Peyer's patch (tissue), 4 donors: ENCODE measurements at regions not wholly inside any gene's neighbourhood (a gene's known extent, or its start where the extent isn't known, plus 50 kb on each side); places are given as distances from the start of the nearest gene placed in this dataset.

Experiments used
- DNase-seq, 3 donors: peaks; one replicate each; pipeline ENCODE4 v3.0.0-alpha.2; 2017 to 2019
- H3K27ac ChIP-seq, 4 donors: fragments of 200-600 bp; sonication (generic); one replicate each; pipeline ENCODE4 v1.5.1; 2016 to 2019
- H3K27me3 ChIP-seq, 2 donors: fragments of 200-600 bp; sonication (generic); one replicate each; pipeline ENCODE4 v1.5.1; 2019
- H3K36me3 ChIP-seq, 3 donors: fragments of 200-600 bp; sonication (generic); one replicate each; pipeline ENCODE4 v1.5.1; 2016 to 2019
- H3K4me1 ChIP-seq, 4 donors: fragments of 200-600 bp; sonication (generic); one replicate each; pipeline ENCODE4 v1.5.1; 2016 to 2019
- H3K4me3 ChIP-seq, 4 donors: fragments of 200-600 bp; sonication (generic); 1 replicate in 3 of 4; 2 replicates in 1 of 4; pipeline ENCODE4 v1.5.1; 2016 to 2019; ENCODE audit warnings: mild to moderate bottlenecking in 1 of 4
- H3K9me3 ChIP-seq, 4 donors: fragments of 200-600 bp; sonication (generic); one replicate each; pipeline ENCODE4 v1.5.1; 2016 to 2019; ENCODE audit warnings: mild to moderate bottlenecking in 1 of 4
- CTCF ChIP-seq, 6 experiments: fragments of 450-650 bp in 4 of 6; fragments of 200-600 bp in 2 of 6; sonication (generic) in 1 of 6; IDR thresholded peaks; one replicate each; pipeline ENCODE4 v1.5.1; 2017 to 2019; ENCODE audit warnings: antibody characterized with exemption in 6 of 6, mild to moderate bottlenecking in 3 of 6, moderate library complexity in 1 of 6
- POLR2A ChIP-seq, 2 donors: fragments of 450-650 bp; IDR thresholded peaks; one replicate each; pipeline ENCODE4 v1.5.1; 2017; ENCODE audit warnings: antibody characterized with exemption in 2 of 2, mild to moderate bottlenecking in 2 of 2, moderate library complexity in 2 of 2

- DNase-seq: no peak
- Histone ChIP-seq H3K4me1 (no peaks in the 10 kb centered on the region), H3K27ac (no peak overlapping the region), H3K36me3 (no peaks in the 10 kb centered on the region), H3K9me3 (no peaks in the 10 kb centered on the region), H3K27me3 (no peaks in the 10 kb centered on the region), H3K4me3 (no peak overlapping the region)
- TF ChIP-seq POLR2A (IDR thresholded peaks at IDR 0.05): no peak
- TF ChIP-seq CTCF (IDR thresholded peaks at IDR 0.05): no peak
Measured at GRCh38 chr9:73617586-73617985, 465.9 kb downstream of the ANXA1 start.

- TF ChIP-seq POLR2A (IDR thresholded peaks at IDR 0.05) (no peak), CTCF (IDR thresholded peaks at IDR 0.05) (no peak)
- H3K9me3 ChIP-seq: no peaks in the 10 kb centered on the region
- H3K27me3 ChIP-seq: no peaks in the 10 kb centered on the region
- no peak overlapping the region for H3K27ac ChIP-seq
- no peak for DNase-seq
- no peaks in the 10 kb centered on the region for H3K4me1 ChIP-seq
- H3K4me3 ChIP-seq: no peak overlapping the region
- no peaks in the 10 kb centered on the region for H3K36me3 ChIP-seq
Measured at GRCh38 chr9:73640971-73641370, 489.3 kb downstream of the ANXA1 start.

GRCh38 chr9:73643379-73644013 is 491.8 kb downstream of the ANXA1 start:
- Histone ChIP-seq H3K9me3 (no peaks in the 10 kb centered on the region), H3K4me1 (no peaks in the 10 kb centered on the region), H3K27ac (no peak overlapping the region), H3K36me3 (no peaks in the 10 kb centered on the region), H3K27me3 (no peaks in the 10 kb centered on the region), H3K4me3 (no peak overlapping the region)
- no peak for DNase-seq
- TF ChIP-seq POLR2A (IDR thresholded peaks at IDR 0.05): no peak
- TF ChIP-seq CTCF (IDR thresholded peaks at IDR 0.05): no peak

- Histone ChIP-seq H3K36me3 (no peaks in the 10 kb centered on the region), H3K27me3 (no peaks in the 10 kb centered on the region), H3K4me1 (no peaks in the 10 kb centered on the region), H3K9me3 (no peaks in the 10 kb centered on the region), H3K4me3 (no peak overlapping the region), H3K27ac (no peak overlapping the region)
- TF ChIP-seq CTCF (IDR thresholded peaks at IDR 0.05) (no peak), POLR2A (IDR thresholded peaks at IDR 0.05) (no peak)
- DNase-seq: no peak
Measured at GRCh38 chr9:73647560-73647959, 495.9 kb downstream of the ANXA1 start.

- H3K4me3 ChIP-seq: no peak overlapping the region
- H3K27ac ChIP-seq: no peak overlapping the region
- H3K9me3 ChIP-seq: no peaks in the 10 kb centered on the region
- peak in 1 of 3 donors; percentile 39 for DNase-seq
- TF ChIP-seq POLR2A (IDR thresholded peaks at IDR 0.05) (no peak), CTCF (IDR thresholded peaks at IDR 0.05) (no peak)
- no peaks in the 10 kb centered on the region for H3K36me3 ChIP-seq
- H3K4me1 ChIP-seq: no peaks in the 10 kb centered on the region
- no peaks in the 10 kb centered on the region for H3K27me3 ChIP-seq
Measured at GRCh38 chr9:73649552-73649951, 497.9 kb downstream of the ANXA1 start.

- no peaks in the 10 kb centered on the region for H3K36me3 ChIP-seq
- H3K9me3 ChIP-seq: no peaks in the 10 kb centered on the region
- no peak for DNase-seq
- TF ChIP-seq POLR2A (IDR thresholded peaks at IDR 0.05) (no peak), CTCF (IDR thresholded peaks at IDR 0.05) (no peak)
- H3K4me3 ChIP-seq: no peak overlapping the region
- no peaks in the 10 kb centered on the region for H3K4me1 ChIP-seq
- no peaks in the 10 kb centered on the region for H3K27me3 ChIP-seq
- H3K27ac ChIP-seq: no peak overlapping the region
Measured at GRCh38 chr9:73655363-73655762, 503.7 kb downstream of the ANXA1 start.
